GM18951 (cell line): ENCODE measurements at regions not wholly inside any gene's neighbourhood (a gene's known extent, or its start where the extent isn't known, plus 50 kb on each side); places are given as distances from the start of the nearest gene placed in this dataset.
"Not testable (repeated sequence)": the region's sequence is repeated elsewhere in the genome, so short reads cannot be mapped to it uniquely, and the experiment has no call there.

Experiments used
- POLR2A ChIP-seq: IDR thresholded peaks from 4 replicates; pipeline ENCODE4 v1.6.1; 2011; ENCODE audit warnings: mild to moderate bottlenecking; ENCODE audit not compliant: insufficient read length, insufficient read depth; ENCODE audit errors: extremely low read depth
- in situ Hi-C: fragments of 300-500 bp; cut with MboI; formaldehyde crosslinking; loops from one replicate; pipeline ENCODE4 v1.12.0; 2022; ENCODE audit warnings: low sequenced_read_pairs, mixed read lengths, inconsistent platforms; ENCODE audit not compliant: unreplicated experiment

DNA sequence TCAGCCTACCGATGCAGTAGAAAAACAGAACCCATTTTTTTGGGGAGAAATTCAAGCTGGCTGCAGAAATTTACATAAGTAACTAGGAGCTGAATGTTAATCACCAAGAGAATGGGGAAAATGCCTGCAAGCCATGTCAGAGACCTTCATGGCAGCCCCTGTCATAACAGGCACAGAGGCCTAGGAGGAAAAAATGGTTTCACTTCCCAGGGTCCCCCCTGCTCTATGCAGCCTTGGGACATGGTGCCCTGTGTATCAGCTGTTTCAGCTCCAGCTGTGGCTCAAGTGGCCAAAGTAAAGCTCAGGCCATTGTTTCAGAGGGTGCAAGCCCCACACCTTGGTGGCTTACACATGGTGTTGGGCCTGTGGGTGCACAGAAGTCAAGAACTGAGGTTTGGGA is 842.5 kb downstream of the FLRT2 start:
- TF ChIP-seq POLR2A: no peak

DNA sequence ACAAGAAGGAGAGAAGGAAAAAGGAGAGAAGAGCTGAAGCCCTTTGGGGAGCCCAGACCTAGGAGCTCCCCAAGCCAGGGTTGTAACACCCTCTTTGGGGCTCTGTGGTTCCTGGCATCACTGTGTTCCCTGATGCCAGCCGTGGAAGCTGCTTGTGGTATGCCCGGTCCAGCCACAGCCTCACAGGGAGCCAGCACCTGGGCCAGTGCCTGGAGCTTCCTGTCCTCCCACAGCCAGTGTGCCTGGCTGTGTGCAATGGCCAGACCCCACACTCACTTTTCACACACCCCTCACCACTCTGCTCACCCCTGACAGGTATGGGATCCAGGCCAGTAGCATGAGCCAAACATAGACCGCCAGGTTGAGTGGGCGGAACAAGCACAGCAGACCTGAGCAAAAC is 834.7 kb downstream of the FLRT2 start:
- no peak for TF ChIP-seq POLR2A
- in situ Hi-C loops: no loop called here

More for the DNA sequence above, 842.5 kb downstream of the FLRT2 start:
- in situ Hi-C loops: no loop called here

- no peak for TF ChIP-seq POLR2A
- in situ Hi-C loops: no loop called here
These were observed 833.6 kb downstream of the FLRT2 start for GRCh38 chr14:86363576-86363975.

- in situ Hi-C loops: no loop called here
- TF ChIP-seq POLR2A: no peak
These were observed 833.1 kb downstream of the FLRT2 start for GRCh38 chr14:86363047-86363446.

DNA sequence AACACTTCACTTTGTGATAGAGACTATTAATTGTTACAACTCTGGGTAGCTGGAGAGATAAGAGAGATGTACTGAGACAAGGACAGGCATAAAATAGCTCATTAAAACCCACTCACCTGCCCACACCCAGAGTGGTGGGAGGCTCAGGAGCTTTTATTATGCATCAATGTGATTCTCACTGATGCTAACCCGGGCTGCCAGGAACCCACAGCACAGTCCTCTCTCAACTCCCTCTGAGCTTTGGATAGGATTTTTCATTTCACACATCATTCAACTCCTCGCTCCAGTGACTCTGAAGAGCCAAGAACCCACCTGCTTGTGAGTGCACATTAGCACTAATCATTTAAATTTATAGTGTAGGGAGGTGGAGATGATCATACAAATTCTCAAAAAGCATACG is 827.9 kb downstream of the FLRT2 start:
- no peak for TF ChIP-seq POLR2A
- in situ Hi-C loops: no loop called here

DNA sequence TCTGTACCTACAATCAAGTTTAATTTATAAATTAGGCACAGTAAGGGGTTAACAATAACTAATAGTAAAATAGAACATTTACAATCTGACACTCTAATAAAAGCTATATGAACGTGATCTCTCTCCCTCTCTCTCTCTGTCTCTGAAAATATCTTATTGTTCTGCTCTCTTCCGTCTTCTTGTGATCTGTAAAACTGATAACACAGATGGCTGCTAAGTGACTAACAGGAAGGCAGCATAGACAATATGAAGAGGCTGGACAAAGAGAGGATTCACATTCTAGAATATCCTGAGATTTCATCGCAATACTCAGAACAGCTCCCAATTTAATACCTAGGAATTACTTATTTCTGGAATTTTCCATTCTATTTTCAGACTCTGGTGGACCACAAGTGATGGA is 827.2 kb downstream of the FLRT2 start:
- no peak for TF ChIP-seq POLR2A
- in situ Hi-C loops: no loop called here

GRCh38 chr14:86346818-86347384 is 817.0 kb downstream of the FLRT2 start:
- TF ChIP-seq POLR2A: no peak
- in situ Hi-C loops: no loop called here

DNA sequence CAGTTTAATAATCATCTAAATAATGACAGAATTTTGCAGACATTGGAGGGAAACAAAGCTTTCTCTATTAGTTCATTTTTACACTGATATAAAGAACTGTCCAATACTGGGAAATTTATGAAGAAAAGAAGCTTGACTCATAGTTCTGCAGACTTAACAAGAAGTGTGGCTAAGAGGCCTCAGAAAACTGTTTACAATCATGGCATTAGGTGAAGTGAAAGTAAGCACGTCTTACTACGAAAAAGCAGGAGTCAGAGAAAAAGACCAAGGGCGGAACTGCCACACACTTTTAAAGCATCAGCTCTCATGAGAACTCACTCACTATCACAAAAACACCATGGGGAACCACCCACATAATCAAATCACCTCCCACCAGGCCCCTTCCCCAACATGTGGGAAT is 804.4 kb downstream of the FLRT2 start:
- in situ Hi-C loops: no loop called here
- TF ChIP-seq POLR2A: no peak

- TF ChIP-seq POLR2A: no peak
- in situ Hi-C loops: no loop called here
These were observed 803.5 kb downstream of the FLRT2 start for GRCh38 chr14:86333493-86333892.

DNA sequence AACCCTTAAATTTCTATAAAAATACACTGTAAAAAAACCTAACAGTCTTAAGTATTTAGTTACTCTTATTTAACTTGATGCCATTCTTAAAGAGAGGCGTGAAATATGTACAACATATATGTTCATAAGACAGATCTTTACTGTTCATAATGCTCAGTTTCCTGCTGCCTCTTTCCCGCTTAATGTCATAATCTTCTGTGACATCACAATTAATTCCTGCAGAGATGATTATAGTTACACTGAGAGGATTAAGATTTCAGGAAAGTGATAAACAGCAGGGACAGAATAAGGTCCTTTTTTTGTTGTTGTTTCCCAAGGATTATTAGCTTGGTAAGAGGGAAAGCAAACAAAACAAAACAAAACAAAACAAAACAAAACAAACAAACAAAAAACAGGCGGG is 801.4 kb downstream of the FLRT2 start:
- TF ChIP-seq POLR2A: no peak
- in situ Hi-C loops: no loop called here

- in situ Hi-C loops: no loop called here
- no peak for TF ChIP-seq POLR2A
These were observed 791.2 kb downstream of the FLRT2 start for GRCh38 chr14:86321151-86321550.

GRCh38 chr14:86312154-86312665 is 782.3 kb downstream of the FLRT2 start:
- in situ Hi-C loops: not testable (repeated sequence)

- in situ Hi-C loops: no loop called here
- TF ChIP-seq POLR2A: no peak
These were observed 781.2 kb downstream of the FLRT2 start for GRCh38 chr14:86311151-86311550.

GRCh38 chr14:86310611-86311010 is 780.7 kb downstream of the FLRT2 start:
- in situ Hi-C loops: no loop called here
- TF ChIP-seq POLR2A: no peak

DNA sequence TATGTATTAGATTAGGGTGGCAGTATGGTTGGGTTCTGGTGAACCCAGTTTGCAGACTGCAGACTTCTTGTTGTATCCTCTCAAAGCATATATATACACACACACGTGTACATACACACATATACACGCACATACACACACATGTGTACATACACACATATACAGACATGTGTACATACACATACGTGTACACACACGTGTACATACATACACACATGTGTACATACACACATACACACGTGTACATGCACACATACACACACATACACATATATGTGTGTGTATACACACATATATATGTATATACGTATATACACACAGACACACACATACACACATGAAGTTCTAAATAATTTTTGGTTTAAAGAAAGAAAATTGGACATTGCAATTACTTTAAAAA is 780.2 kb downstream of the FLRT2 start:
- TF ChIP-seq POLR2A: no peak
- in situ Hi-C loops: no loop called here
